Activated B cell treated with CpG ODN at 0.5 μM for 24 hours (primary cell): ENCODE measurements at regions not wholly inside any gene's neighbourhood (a gene's known extent, or its start where the extent isn't known, plus 50 kb on each side); places are given as distances from the start of the nearest gene placed in this dataset.
"Not testable (repeated sequence)": the region's sequence is repeated elsewhere in the genome, so short reads cannot be mapped to it uniquely, and the experiment has no call there.

Experiments
- ATAC-seq: fragments of 200-7000 bp; cut with Tn5 transposase; one replicate; pipeline ENCODE4 v1.10.0; 2021; ENCODE audit warnings: low read depth, mild to moderate bottlenecking, moderate library complexity
- CTCF ChIA-PET: fragments of 350-600 bp; sonication (Branson Sonifier 250); formaldehyde crosslinking; loops from one replicate; lab custom pipeline; 2021; ENCODE audit warnings: antibody characterized with exemption; lab: Charles Lee
- POLR2A ChIA-PET: fragments of 350-600 bp; sonication (Branson Sonifier 250); formaldehyde crosslinking; loops from one replicate; lab custom pipeline; 2021; ENCODE audit warnings: antibody characterized with exemption; lab: Charles Lee
- DNase-seq: peaks from one replicate; pipeline ENCODE4 v3.0.0; 2022
- H3K27ac Mint-ChIP-seq: one replicate; pipeline ENCODE4 v1.8.0; 2020; ENCODE audit warnings: mixed read lengths
- H3K27me3 Mint-ChIP-seq: one replicate; pipeline ENCODE4 v1.8.0; 2021; ENCODE audit warnings: mixed read lengths
- H3K36me3 Mint-ChIP-seq: one replicate; pipeline ENCODE4 v1.8.0; 2021; ENCODE audit warnings: low read depth, mixed read lengths
- H3K4me1 Mint-ChIP-seq: one replicate; pipeline ENCODE4 v1.8.0; 2021; ENCODE audit warnings: mixed read lengths
- H3K4me3 Mint-ChIP-seq: one replicate; pipeline ENCODE4 v1.8.0; 2020; ENCODE audit warnings: mild to moderate bottlenecking, mixed read lengths
- H3K9me3 Mint-ChIP-seq: one replicate; pipeline ENCODE4 v1.8.0; 2020; ENCODE audit warnings: mixed read lengths
- intact Hi-C: fragments of 100-400 bp; cut with micrococcal nuclease; formaldehyde crosslinking; loops from one replicate; pipeline ENCODE4 v1.15.1; 2024
- TF ChIP-seq, protein P1 (sequence below): fragments of 200-600 bp; IDR thresholded peaks from one replicate; pipeline ENCODE4 v1.8.0; 2022; ENCODE audit warnings: antibody characterized with exemption, mild to moderate bottlenecking

- DNase-seq, H3K27ac Mint-ChIP-seq, H3K4me1 Mint-ChIP-seq, H3K9me3 Mint-ChIP-seq, intact Hi-C loops, CTCF ChIA-PET, ATAC-seq, POLR2A ChIA-PET, H3K4me3 Mint-ChIP-seq, H3K36me3 Mint-ChIP-seq, H3K27me3 Mint-ChIP-seq: not testable (repeated sequence)
Measured at GRCh38 chr9:22508354-22508753, 61.7 kb downstream of the DMRTA1 start.

- TF ChIP-seq, protein P1, sequence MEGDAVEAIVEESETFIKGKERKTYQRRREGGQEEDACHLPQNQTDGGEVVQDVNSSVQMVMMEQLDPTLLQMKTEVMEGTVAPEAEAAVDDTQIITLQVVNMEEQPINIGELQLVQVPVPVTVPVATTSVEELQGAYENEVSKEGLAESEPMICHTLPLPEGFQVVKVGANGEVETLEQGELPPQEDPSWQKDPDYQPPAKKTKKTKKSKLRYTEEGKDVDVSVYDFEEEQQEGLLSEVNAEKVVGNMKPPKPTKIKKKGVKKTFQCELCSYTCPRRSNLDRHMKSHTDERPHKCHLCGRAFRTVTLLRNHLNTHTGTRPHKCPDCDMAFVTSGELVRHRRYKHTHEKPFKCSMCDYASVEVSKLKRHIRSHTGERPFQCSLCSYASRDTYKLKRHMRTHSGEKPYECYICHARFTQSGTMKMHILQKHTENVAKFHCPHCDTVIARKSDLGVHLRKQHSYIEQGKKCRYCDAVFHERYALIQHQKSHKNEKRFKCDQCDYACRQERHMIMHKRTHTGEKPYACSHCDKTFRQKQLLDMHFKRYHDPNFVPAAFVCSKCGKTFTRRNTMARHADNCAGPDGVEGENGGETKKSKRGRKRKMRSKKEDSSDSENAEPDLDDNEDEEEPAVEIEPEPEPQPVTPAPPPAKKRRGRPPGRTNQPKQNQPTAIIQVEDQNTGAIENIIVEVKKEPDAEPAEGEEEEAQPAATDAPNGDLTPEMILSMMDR = no peak
- intact Hi-C loops = no loop called here
- Mint-ChIP-seq H3K27ac (no peak overlapping the region), H3K27me3 (peaks cover 2% of the 10 kb centered on the region), H3K36me3 (no peaks in the 10 kb centered on the region), H3K9me3 (no peaks in the 10 kb centered on the region), H3K4me3 (no peak overlapping the region), H3K4me1 (no peaks in the 10 kb centered on the region)
- ChIA-PET CTCF (no interaction called here), POLR2A (no interaction called here)
- DNase-seq (no peak), ATAC-seq (no peak)
Measured at GRCh38 chr9:22508790-22509189, 62.2 kb downstream of the DMRTA1 start.

GRCh38 chr9:22512495-22512894 lies 65.9 kb downstream of the DMRTA1 start:
- Mint-ChIP-seq H3K36me3 (no peaks in the 10 kb centered on the region), H3K4me3 (no peak overlapping the region), H3K27ac (no peak overlapping the region), H3K27me3 (peaks cover 2% of the 10 kb centered on the region), H3K9me3 (no peaks in the 10 kb centered on the region), H3K4me1 (peaks cover 2% of the 10 kb centered on the region)
- intact Hi-C loops = no loop called here
- no peak for ATAC-seq
- ChIA-PET CTCF (no interaction called here), POLR2A (no interaction called here)
- DNase-seq = no peak
- TF ChIP-seq, protein P1 = no peak

DNA sequence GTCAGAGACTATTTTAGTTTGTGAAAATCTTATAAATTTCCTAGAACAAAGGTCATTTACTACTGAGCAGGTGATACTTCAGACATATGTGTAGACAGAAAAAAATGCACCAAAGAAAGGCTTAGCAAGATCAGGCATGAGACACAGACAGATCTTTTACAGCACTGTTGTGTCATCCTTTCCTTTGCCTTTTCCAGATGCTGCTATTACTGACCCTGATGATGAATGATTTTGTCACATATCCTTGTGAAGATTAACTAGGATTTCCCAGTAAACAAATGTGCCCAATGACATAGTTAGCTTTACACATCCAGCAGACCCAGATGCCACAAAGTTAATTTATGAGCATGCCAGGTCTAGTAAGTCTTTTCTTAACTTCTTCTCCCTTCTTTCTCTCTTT lies 68.2 kb downstream of the DMRTA1 start:
- CTCF ChIA-PET = no interaction called here
- no peak overlapping the region for H3K27ac Mint-ChIP-seq
- ATAC-seq (no peak), DNase-seq (no peak)
- H3K9me3 Mint-ChIP-seq = no peaks in the 10 kb centered on the region
- POLR2A ChIA-PET = no interaction called here
- no peaks in the 10 kb centered on the region for H3K36me3 Mint-ChIP-seq
- TF ChIP-seq, protein P1 = no peak
- H3K27me3 Mint-ChIP-seq = no peaks in the 10 kb centered on the region
- H3K4me3 Mint-ChIP-seq = no peak overlapping the region
- intact Hi-C loops = no loop called here
- peaks cover 2% of the 10 kb centered on the region for H3K4me1 Mint-ChIP-seq

DNA sequence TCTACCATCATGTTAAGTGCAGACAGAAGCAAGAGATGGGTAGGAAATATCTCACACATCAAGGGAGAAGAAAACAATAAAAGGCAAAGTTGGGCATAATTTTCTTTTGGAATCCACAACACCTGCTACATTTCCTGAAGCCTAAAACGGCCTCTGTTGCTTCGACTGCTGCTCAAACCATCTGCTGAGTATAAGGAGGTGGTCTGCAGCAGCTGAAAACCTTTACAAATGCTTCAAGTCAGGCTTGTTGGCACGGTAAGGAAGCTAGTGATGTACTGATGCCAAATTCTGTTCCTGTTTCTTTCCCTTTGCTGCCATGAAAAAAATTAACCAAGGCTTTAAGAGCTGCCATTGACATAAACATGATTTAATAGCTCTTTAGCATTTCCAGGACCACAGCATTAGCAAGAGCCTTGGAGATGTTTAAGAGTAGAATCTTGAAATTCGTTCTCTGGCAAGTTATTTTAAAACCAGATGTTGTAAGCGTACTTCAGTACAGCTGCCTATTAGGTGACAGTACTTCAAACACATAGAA lies 75.6 kb downstream of the DMRTA1 start:
- intact Hi-C loops = no loop called here
- TF ChIP-seq, protein P1 = no peak
- H3K36me3 Mint-ChIP-seq = no peaks in the 10 kb centered on the region
- no peak overlapping the region for H3K27ac Mint-ChIP-seq
- H3K9me3 Mint-ChIP-seq = no peaks in the 10 kb centered on the region
- POLR2A ChIA-PET = no interaction called here
- CTCF ChIA-PET = no interaction called here
- no peak overlapping the region for H3K4me3 Mint-ChIP-seq
- ATAC-seq (no peak), DNase-seq (no peak)
- H3K4me1 Mint-ChIP-seq = no peaks in the 10 kb centered on the region
- no peaks in the 10 kb centered on the region for H3K27me3 Mint-ChIP-seq

DNA sequence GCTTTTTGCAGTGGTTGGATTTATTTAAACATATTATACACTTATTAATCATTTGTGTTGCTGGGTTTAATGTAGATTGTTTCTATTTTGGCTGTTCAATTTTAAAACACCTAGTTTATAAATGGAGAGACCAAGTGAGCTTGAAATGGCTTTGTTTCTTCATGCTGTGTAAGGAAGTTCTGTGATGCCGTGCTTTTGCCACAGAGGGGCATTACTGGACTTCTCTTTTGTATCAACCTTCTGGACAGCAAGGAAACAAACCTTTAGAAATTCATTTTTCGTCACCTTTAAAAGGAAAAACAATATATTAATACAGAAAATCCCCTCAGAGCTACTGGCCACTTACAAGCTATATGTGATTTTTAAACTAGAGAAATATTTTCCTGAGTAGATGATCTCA lies 81.9 kb downstream of the DMRTA1 start:
- CTCF ChIA-PET = no interaction called here
- H3K27ac Mint-ChIP-seq = no peak overlapping the region
- H3K4me1 Mint-ChIP-seq = no peaks in the 10 kb centered on the region
- POLR2A ChIA-PET = no interaction called here
- intact Hi-C loops = no loop called here
- no peaks in the 10 kb centered on the region for H3K27me3 Mint-ChIP-seq
- no peak for DNase-seq
- no peaks in the 10 kb centered on the region for H3K9me3 Mint-ChIP-seq
- no peak overlapping the region for H3K4me3 Mint-ChIP-seq
- no peaks in the 10 kb centered on the region for H3K36me3 Mint-ChIP-seq
- TF ChIP-seq, protein P1 = no peak
- ATAC-seq = no peak
